ENCODE measurements at regions not wholly inside any gene's neighbourhood (a gene's known extent, or its start where the extent isn't known, plus 50 kb on each side); places are given as distances from the start of the nearest gene placed in this dataset.
A peak's percentile ranks its signal among the peaks of the same experiment; 100 is the strongest.

DNA sequence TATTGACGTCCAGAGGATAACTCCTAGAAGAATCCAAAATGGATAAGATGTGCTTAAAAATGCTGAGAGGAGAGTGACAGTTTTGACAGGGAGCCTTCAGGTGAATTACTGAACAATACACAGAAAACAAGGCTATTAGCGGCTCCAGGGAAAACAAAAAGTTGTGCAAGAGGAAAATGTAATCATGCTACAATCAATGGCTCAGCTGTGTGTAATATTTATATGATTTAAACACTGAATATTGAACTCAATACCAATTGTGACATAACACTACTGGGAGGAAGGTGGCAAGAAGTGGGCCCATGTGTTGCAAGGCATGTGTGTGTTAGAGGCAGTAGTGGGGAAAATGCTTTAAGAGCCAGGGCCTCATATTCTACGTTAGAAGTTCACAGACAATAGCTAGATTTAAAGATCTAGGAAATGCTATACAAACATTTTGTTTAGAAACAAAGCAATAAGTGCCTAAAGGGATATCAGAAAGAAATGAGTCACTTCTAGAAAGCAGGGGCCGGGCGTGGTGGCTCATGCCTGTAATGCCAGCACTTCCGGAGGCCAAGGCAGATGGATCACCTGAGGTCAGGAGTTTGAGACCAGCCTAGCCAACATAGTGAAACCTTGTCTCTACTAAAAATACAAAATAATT lies 253.2 kb upstream of the IRX5 start:
- TF ChIP-seq, protein P1, sequence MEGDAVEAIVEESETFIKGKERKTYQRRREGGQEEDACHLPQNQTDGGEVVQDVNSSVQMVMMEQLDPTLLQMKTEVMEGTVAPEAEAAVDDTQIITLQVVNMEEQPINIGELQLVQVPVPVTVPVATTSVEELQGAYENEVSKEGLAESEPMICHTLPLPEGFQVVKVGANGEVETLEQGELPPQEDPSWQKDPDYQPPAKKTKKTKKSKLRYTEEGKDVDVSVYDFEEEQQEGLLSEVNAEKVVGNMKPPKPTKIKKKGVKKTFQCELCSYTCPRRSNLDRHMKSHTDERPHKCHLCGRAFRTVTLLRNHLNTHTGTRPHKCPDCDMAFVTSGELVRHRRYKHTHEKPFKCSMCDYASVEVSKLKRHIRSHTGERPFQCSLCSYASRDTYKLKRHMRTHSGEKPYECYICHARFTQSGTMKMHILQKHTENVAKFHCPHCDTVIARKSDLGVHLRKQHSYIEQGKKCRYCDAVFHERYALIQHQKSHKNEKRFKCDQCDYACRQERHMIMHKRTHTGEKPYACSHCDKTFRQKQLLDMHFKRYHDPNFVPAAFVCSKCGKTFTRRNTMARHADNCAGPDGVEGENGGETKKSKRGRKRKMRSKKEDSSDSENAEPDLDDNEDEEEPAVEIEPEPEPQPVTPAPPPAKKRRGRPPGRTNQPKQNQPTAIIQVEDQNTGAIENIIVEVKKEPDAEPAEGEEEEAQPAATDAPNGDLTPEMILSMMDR (IDR thresholded peaks at IDR 0.05): no peak
- intact Hi-C loops (cut with DNase I): no loop called here
- no peaks in the 10 kb centered on the region for H3K27me3 ChIP-seq

DNA sequence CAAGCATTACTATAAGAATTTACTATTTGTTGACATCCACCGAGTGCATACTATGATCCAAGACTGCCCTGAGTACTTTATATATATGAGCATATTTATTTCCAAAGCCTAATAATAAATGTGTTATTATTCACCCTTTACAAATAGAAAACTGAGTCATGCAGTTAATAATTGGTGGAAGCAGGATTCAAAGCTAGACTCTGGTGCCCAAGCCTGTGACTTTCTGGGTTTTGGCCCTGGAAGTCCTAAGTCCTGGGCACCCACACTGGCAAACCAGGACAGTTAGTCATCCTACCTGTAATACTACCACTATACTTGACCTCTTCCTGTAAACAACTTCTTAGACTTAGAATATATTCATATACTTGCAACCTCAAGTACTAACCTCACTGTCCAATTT lies 257.4 kb upstream of the IRX5 start:
- intact Hi-C loops (cut with DNase I): no loop called here

More for the DNA sequence above, 253.2 kb upstream of the IRX5 start:
- no peak overlapping the region for H3K4me3 ChIP-seq
- no peak overlapping the region for H3K27ac ChIP-seq
- H3K9me3 ChIP-seq: no peaks in the 10 kb centered on the region
- no peaks in the 10 kb centered on the region for H3K36me3 ChIP-seq
- H3K4me1 ChIP-seq: no peaks in the 10 kb centered on the region
- DNase-seq (ENCODE audit: low spot score in 2 of 2): no peak

DNA sequence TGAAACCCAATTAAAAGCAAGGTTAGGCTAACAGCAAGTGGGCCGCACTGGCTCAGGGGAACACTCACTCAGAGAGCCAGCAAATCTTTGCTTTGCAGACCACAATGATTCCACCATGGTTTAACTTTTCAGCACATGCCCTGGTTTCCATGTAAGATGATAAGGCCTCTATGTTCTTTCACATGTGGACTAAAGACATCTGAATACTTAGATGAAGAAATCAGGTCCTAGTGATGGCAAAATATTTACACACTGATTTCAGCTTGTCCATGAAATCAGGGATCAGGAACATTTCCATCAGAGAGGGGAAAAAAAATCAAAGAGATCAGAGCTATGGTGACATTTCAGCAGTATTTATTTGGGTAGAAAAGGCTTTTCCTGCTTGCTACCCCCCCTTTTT lies 258.2 kb upstream of the IRX5 start:
- TF ChIP-seq, protein P1 (IDR thresholded peaks at IDR 0.05): no peak
- no peak overlapping the region for H3K27ac ChIP-seq
- H3K36me3 ChIP-seq: no peaks in the 10 kb centered on the region
- H3K4me1 ChIP-seq: no peaks in the 10 kb centered on the region
- H3K4me3 ChIP-seq: no peak overlapping the region
- no peaks in the 10 kb centered on the region for H3K27me3 ChIP-seq
- DNase-seq (ENCODE audit: low spot score in 2 of 2): no peak
- intact Hi-C loops (cut with DNase I): no loop called here
- no peaks in the 10 kb centered on the region for H3K9me3 ChIP-seq

More for the DNA sequence above, 257.4 kb upstream of the IRX5 start:
- TF ChIP-seq, protein P1 (IDR thresholded peaks at IDR 0.05): no peak
- no peaks in the 10 kb centered on the region for H3K9me3 ChIP-seq
- H3K27me3 ChIP-seq: no peaks in the 10 kb centered on the region
- no peaks in the 10 kb centered on the region for H3K36me3 ChIP-seq
- no peak overlapping the region for H3K27ac ChIP-seq
- no peaks in the 10 kb centered on the region for H3K4me1 ChIP-seq
- no peak for DNase-seq (ENCODE audit: low spot score in 2 of 2)
- H3K4me3 ChIP-seq: no peak overlapping the region

DNA sequence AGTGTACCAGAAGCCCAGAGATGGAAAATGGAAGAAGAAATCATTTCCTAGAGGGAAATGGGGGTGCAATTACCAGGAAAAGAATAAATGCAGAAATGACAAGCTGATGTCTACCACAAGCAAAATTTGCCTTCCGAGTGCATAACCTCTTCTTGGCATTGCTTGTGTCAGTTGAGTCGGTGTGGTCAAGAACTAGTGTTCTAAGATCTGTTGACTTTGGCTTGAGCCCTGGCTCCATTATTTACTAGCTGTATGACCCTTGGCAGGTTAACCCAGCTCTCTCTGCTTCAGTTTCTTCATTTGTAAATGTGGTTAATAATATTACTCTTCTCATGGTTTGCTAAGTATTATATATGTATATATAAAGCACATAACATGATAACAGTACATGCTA lies 273.0 kb upstream of the IRX5 start:
- Histone ChIP-seq H3K4me3 (peak overlapping the region in 1 of 2 donors; percentile 0), H3K27ac (no peak overlapping the region), H3K27me3 (no peaks in the 10 kb centered on the region), H3K9me3 (no peaks in the 10 kb centered on the region), H3K4me1 (peaks cover 6 to 27% of the 10 kb centered on the region in 2 donors), H3K36me3 (no peaks in the 10 kb centered on the region)
- TF ChIP-seq, protein P1 (IDR thresholded peaks at IDR 0.05): no peak
- intact Hi-C loops (cut with DNase I): no loop called here
- DNase-seq (ENCODE audit: low spot score in 2 of 2): no peak

DNA sequence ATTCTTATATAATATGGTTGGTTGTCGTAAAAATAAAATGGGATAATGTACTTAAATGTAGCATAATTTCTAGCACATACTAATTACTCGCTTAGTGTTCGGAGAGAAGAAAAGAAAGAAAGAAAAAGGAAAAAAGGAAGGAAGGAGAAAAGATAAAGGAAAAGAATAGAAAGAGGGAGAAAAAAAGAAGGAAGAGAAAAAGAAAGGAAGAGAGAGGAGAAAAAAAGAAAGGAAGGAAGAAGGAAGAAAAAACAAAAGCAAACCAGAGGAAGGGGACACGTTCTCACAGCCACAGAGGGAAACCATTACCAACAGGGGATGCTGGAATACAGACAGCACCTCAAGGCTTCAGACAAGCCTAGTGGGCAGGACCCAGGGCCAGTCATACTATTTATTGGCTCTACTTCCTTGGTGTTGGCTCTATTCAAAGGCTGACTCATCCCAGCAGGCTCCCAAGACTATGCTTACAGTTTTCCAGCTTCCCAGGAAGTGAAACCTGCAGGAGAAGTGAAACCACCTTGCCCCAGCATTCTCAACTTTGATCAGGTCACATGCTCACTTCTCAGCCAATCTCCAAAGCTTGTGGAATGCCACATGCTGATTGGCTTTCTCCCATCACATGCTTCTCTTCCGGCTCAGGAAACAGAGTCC lies 273.5 kb upstream of the IRX5 start:
- no peaks in the 10 kb centered on the region for H3K27me3 ChIP-seq
- peak overlapping the region in 1 of 2 donors; percentile 0 for H3K4me3 ChIP-seq
- intact Hi-C loops (cut with DNase I): no loop called here
- H3K4me1 ChIP-seq: peaks cover 6 to 27% of the 10 kb centered on the region in 2 donors
- no peaks in the 10 kb centered on the region for H3K36me3 ChIP-seq
- H3K27ac ChIP-seq: peak overlapping the region in 1 of 2 donors; percentile 26
- DNase-seq (ENCODE audit: low spot score in 2 of 2): peak in 1 of 2 donors; percentile 82
- TF ChIP-seq, protein P1 (IDR thresholded peaks at IDR 0.05): no peak
- H3K9me3 ChIP-seq: no peaks in the 10 kb centered on the region
